ENCODE measurements at regions not wholly inside any gene's neighbourhood (a gene's known extent, or its start where the extent isn't known, plus 50 kb on each side); places are given as distances from the start of the nearest gene placed in this dataset.
"Not testable (repeated sequence)": the region's sequence is repeated elsewhere in the genome, so short reads cannot be mapped to it uniquely, and the experiment has no call there.

DNA sequence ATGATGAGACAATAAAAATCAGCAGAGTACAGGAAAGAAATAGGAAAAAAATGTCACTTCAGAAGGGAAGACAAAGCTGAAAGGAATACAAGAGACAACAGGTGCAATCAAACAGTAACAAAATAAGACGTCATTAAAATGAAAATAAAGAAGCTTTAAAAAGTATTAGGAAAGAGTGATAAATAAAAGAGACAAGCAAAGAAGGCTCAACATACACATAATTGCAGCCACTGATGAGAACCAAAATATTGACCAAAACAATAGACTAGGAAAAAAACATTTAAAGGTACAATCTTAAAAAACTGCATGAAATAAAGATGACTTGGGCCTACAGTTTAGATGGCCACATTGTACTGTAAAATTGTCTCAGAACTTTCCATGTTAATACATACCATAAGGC lies 160.5 kb upstream of the MINDY3 start:
- Histone ChIP-seq H4K20me1 (ENCODE audit: insufficient read depth, poor library complexity, severe bottlenecking) (no peaks in the 10 kb centered on the region), H2AFZ (no peak overlapping the region), H3K36me3 (replicated peaks; ENCODE audit: insufficient read depth, low read depth) (no peaks in the 10 kb centered on the region), H3K4me3 (no peak overlapping the region), H3K27ac (no peak overlapping the region), H3K27me3 (no peaks in the 10 kb centered on the region), H3K4me1 (ENCODE audit: insufficient read depth) (no peaks in the 10 kb centered on the region), H3K79me2 (no peaks in the 10 kb centered on the region), H3K9me2 (replicated peaks; ENCODE audit: insufficient read depth) (no peaks in the 10 kb centered on the region), H3K9me3 (ENCODE audit: low read depth) (peaks cover 9% of the 10 kb centered on the region), H3K4me2 (no peak overlapping the region)
- no peak for DNase-seq (ENCODE audit: low spot score)
- 7% methylated on average over 1 of the region's 1 CpG for WGBS (ENCODE audit: low lambda C conversion rate, missing lambda C conversion rate)
- no peak for TF ChIP-seq CTCF (IDR thresholded peaks at IDR 0.05; ENCODE audit: poor library complexity)
- no peak for TF ChIP-seq EZH2phosphoT487 (IDR thresholded peaks at IDR 0.05; ENCODE audit: low read depth, severe bottlenecking, unreplicated experiment)
- no peak for TF ChIP-seq EZH2 (IDR thresholded peaks at IDR 0.05; ENCODE audit: borderline replicate concordance)

GRCh38 chr10:16026832-16027231 lies 166.5 kb upstream of the MINDY3 start:
- not testable (repeated sequence) for H3K4me3 ChIP-seq; H3K27ac ChIP-seq; H3K79me2 ChIP-seq; H3K9me3 ChIP-seq (ENCODE audit: low read depth); H3K4me2 ChIP-seq; DNase-seq (ENCODE audit: low spot score); H3K4me1 ChIP-seq (ENCODE audit: insufficient read depth); H3K27me3 ChIP-seq; H3K36me3 ChIP-seq (replicated peaks; ENCODE audit: insufficient read depth, low read depth); H2AFZ ChIP-seq; H3K9me2 ChIP-seq (replicated peaks; ENCODE audit: insufficient read depth); H4K20me1 ChIP-seq (ENCODE audit: insufficient read depth, poor library complexity, severe bottlenecking)
- WGBS (ENCODE audit: low lambda C conversion rate, missing lambda C conversion rate) = 93% methylated on average over 14 of the region's 14 CpGs

DNA sequence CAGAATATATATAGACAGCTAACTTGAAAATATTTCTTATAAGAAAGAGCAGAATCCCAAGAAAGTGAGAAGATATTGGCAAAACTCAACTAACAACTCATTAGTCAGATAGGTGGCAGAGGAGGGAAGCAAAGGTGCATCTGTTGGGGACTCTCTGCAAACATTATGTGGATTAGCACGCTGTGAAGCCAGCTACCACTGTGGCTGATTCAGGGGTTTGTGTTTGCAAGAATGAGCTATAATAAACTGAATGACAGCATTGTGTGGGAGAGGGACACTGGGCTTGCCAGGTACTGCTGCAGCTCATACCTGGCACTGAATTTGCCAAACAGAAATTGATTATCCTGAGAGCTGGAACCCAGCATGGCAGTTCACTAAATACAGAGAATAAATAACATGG lies 170.3 kb upstream of the MINDY3 start:
- 23% methylated on average over 1 of the region's 1 CpG for WGBS (ENCODE audit: low lambda C conversion rate, missing lambda C conversion rate)
- no peak for DNase-seq (ENCODE audit: low spot score)
- H3K27ac ChIP-seq = no peak overlapping the region
- H4K20me1 ChIP-seq (ENCODE audit: insufficient read depth, poor library complexity, severe bottlenecking) = no peaks in the 10 kb centered on the region
- H3K4me3 ChIP-seq = no peak overlapping the region
- TF ChIP-seq EZH2phosphoT487 (IDR thresholded peaks at IDR 0.05; ENCODE audit: low read depth, severe bottlenecking, unreplicated experiment) (no peak), EZH2 (IDR thresholded peaks at IDR 0.05; ENCODE audit: borderline replicate concordance) (no peak), CTCF (IDR thresholded peaks at IDR 0.05; ENCODE audit: poor library complexity) (no peak)
- H3K9me2 ChIP-seq (replicated peaks; ENCODE audit: insufficient read depth) = no peaks in the 10 kb centered on the region
- no peaks in the 10 kb centered on the region for H3K27me3 ChIP-seq
- H3K79me2 ChIP-seq = no peaks in the 10 kb centered on the region
- H3K9me3 ChIP-seq (ENCODE audit: low read depth) = no peaks in the 10 kb centered on the region
- H3K36me3 ChIP-seq (replicated peaks; ENCODE audit: insufficient read depth, low read depth) = no peaks in the 10 kb centered on the region
- no peaks in the 10 kb centered on the region for H3K4me1 ChIP-seq (ENCODE audit: insufficient read depth)
- no peak overlapping the region for H2AFZ ChIP-seq
- H3K4me2 ChIP-seq = no peak overlapping the region

- no peaks in the 10 kb centered on the region for H4K20me1 ChIP-seq (ENCODE audit: insufficient read depth, poor library complexity, severe bottlenecking)
- H3K36me3 ChIP-seq (replicated peaks; ENCODE audit: insufficient read depth, low read depth) = no peaks in the 10 kb centered on the region
- no peak overlapping the region for H3K27ac ChIP-seq
- no peaks in the 10 kb centered on the region for H3K27me3 ChIP-seq
- no peaks in the 10 kb centered on the region for H3K79me2 ChIP-seq
- no peaks in the 10 kb centered on the region for H3K4me1 ChIP-seq (ENCODE audit: insufficient read depth)
- no peaks in the 10 kb centered on the region for H3K9me3 ChIP-seq (ENCODE audit: low read depth)
- WGBS (ENCODE audit: low lambda C conversion rate, missing lambda C conversion rate) = 88% methylated on average over 4 of the region's 4 CpGs
- H3K9me2 ChIP-seq (replicated peaks; ENCODE audit: insufficient read depth) = no peaks in the 10 kb centered on the region
- H3K4me3 ChIP-seq = no peak overlapping the region
- no peak for DNase-seq (ENCODE audit: low spot score)
- H2AFZ ChIP-seq = no peak overlapping the region
- TF ChIP-seq CTCF (IDR thresholded peaks at IDR 0.05; ENCODE audit: poor library complexity) = no peak
- no peak for TF ChIP-seq EZH2 (IDR thresholded peaks at IDR 0.05; ENCODE audit: borderline replicate concordance)
- TF ChIP-seq EZH2phosphoT487 (IDR thresholded peaks at IDR 0.05; ENCODE audit: low read depth, severe bottlenecking, unreplicated experiment) = no peak
- no peak overlapping the region for H3K4me2 ChIP-seq
These were observed 188.7 kb upstream of the MINDY3 start for GRCh38 chr10:16049050-16049449.

All from hepatocyte (in vitro differentiated cells).